Breast epithelium (tissue), 4 donors: ENCODE measurements at regions not wholly inside any gene's neighbourhood (a gene's known extent, or its start where the extent isn't known, plus 50 kb on each side); places are given as distances from the start of the nearest gene placed in this dataset.

Experiments
- DNase-seq, 2 donors: peaks; one replicate each; pipeline ENCODE4 v3.0.0-alpha.2; 2019; ENCODE audit warnings: low spot score in 2 of 2
- H3K27ac ChIP-seq, 2 donors: fragments of 200-600 bp; sonication (generic) in 1 of 2; one replicate each; pipeline ENCODE4 v1.5.1; 2016 to 2019; ENCODE audit warnings: mild to moderate bottlenecking in 1 of 2
- H3K27me3 ChIP-seq, 2 donors: fragments of 200-600 bp; sonication (generic) in 1 of 2; one replicate each; pipeline versions ENCODE4 v1.5.1 to v1.6.0; 2017 to 2019; ENCODE audit warnings: control low read depth in 1 of 2, mild to moderate bottlenecking in 1 of 2
- H3K36me3 ChIP-seq: fragments of 200-600 bp; one replicate; pipeline ENCODE4 v1.5.1; 2019
- H3K4me1 ChIP-seq, 2 donors: fragments of 200-600 bp; sonication (generic); one replicate each; pipeline ENCODE4 v1.5.1; 2016 to 2019; ENCODE audit warnings: control low read depth in 1 of 2
- H3K4me3 ChIP-seq, 3 donors: fragments of 200-600 bp; sonication (generic); 1 replicate in 2 of 3; 2 replicates in 1 of 3; pipeline ENCODE4 v1.5.1; 2016 to 2019; ENCODE audit warnings: mild to moderate bottlenecking in 3 of 3, moderate library complexity in 2 of 3
- H3K9me3 ChIP-seq, 2 donors: fragments of 200-600 bp; sonication (generic) in 1 of 2; one replicate each; pipeline ENCODE4 v1.5.1; 2016 to 2019; ENCODE audit warnings: control low read depth in 1 of 2
- POLR2A ChIP-seq: fragments of 450-650 bp; IDR thresholded peaks from one replicate; pipeline ENCODE4 v1.6.1; 2016; ENCODE audit warnings: antibody characterized with exemption, mild to moderate bottlenecking, moderate library complexity
- POLR2AphosphoS5 ChIP-seq, 3 donors: sonication (generic); formaldehyde crosslinking; IDR thresholded peaks; one replicate each; pipeline ENCODE4 v1.6.1; 2017; ENCODE audit warnings: antibody characterized with exemption in 3 of 3
- intact Hi-C: fragments of 100-400 bp; cut with DNase I; formaldehyde crosslinking; loops from one replicate; pipeline ENCODE4 v1.15.1; 2023; ENCODE audit warnings: low total_unique reads
- TF ChIP-seq, protein P1 (sequence below), 3 donors: fragments of 450-650 bp; IDR thresholded peaks; one replicate each; pipeline ENCODE4 v1.5.1; 2016 to 2017; ENCODE audit warnings: antibody characterized with exemption in 3 of 3, mild to moderate bottlenecking in 3 of 3, moderate library complexity in 3 of 3

- Histone ChIP-seq H3K27ac (no peak overlapping the region), H3K4me1 (no peaks in the 10 kb centered on the region), H3K36me3 (no peaks in the 10 kb centered on the region), H3K9me3 (peaks cover 0 to 6% of the 10 kb centered on the region in 2 donors), H3K27me3 (no peaks in the 10 kb centered on the region), H3K4me3 (no peak overlapping the region)
- TF ChIP-seq, protein P1, sequence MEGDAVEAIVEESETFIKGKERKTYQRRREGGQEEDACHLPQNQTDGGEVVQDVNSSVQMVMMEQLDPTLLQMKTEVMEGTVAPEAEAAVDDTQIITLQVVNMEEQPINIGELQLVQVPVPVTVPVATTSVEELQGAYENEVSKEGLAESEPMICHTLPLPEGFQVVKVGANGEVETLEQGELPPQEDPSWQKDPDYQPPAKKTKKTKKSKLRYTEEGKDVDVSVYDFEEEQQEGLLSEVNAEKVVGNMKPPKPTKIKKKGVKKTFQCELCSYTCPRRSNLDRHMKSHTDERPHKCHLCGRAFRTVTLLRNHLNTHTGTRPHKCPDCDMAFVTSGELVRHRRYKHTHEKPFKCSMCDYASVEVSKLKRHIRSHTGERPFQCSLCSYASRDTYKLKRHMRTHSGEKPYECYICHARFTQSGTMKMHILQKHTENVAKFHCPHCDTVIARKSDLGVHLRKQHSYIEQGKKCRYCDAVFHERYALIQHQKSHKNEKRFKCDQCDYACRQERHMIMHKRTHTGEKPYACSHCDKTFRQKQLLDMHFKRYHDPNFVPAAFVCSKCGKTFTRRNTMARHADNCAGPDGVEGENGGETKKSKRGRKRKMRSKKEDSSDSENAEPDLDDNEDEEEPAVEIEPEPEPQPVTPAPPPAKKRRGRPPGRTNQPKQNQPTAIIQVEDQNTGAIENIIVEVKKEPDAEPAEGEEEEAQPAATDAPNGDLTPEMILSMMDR (IDR thresholded peaks at IDR 0.05), result no peak
- TF ChIP-seq POLR2AphosphoS5 (IDR thresholded peaks at IDR 0.05) (no peak), POLR2A (no peak)
- intact Hi-C loops, result no loop called here
- no peak for DNase-seq
Measured at GRCh38 chr1:87916965-87917364, 588.3 kb downstream of the LMO4 start.

- no peak overlapping the region for H3K27ac ChIP-seq
- no peak for TF ChIP-seq POLR2AphosphoS5 (IDR thresholded peaks at IDR 0.05)
- TF ChIP-seq, protein P1 (IDR thresholded peaks at IDR 0.05), result no peak
- TF ChIP-seq POLR2A, result no peak
- intact Hi-C loops, result no loop called here
- peaks cover 0 to 6% of the 10 kb centered on the region in 2 donors for H3K9me3 ChIP-seq
- H3K4me3 ChIP-seq, result no peak overlapping the region
- H3K36me3 ChIP-seq, result no peaks in the 10 kb centered on the region
- no peaks in the 10 kb centered on the region for H3K4me1 ChIP-seq
- no peaks in the 10 kb centered on the region for H3K27me3 ChIP-seq
- DNase-seq, result no peak
Measured at GRCh38 chr1:87918398-87918797, 589.7 kb downstream of the LMO4 start.

DNA sequence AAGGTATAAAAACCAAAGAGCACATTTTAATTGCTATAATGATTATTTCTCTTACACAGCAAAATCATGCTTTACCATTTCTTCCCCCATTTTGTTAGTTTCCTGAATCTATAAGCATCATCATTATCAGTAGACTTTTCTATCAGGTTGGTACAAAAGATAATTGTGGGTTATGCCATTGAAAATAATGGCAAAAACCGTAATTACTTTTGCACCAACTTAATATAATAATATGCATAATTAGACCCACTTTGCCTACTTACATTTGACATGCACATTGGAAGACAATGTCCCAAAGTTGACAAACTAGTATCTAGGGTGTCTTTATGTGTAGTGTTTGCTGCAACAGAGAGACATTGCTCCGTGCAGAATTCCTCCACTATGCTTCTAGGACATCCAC lies 594.2 kb downstream of the LMO4 start:
- no peak overlapping the region for H3K4me3 ChIP-seq
- no peak for DNase-seq
- H3K27ac ChIP-seq, result no peak overlapping the region
- intact Hi-C loops, result no loop called here
- no peaks in the 10 kb centered on the region for H3K27me3 ChIP-seq
- no peaks in the 10 kb centered on the region for H3K36me3 ChIP-seq
- no peak for TF ChIP-seq POLR2AphosphoS5 (IDR thresholded peaks at IDR 0.05)
- TF ChIP-seq, protein P1 (IDR thresholded peaks at IDR 0.05), result no peak
- no peak for TF ChIP-seq POLR2A
- H3K9me3 ChIP-seq, result no peaks in the 10 kb centered on the region
- H3K4me1 ChIP-seq, result no peaks in the 10 kb centered on the region

GRCh38 chr1:87926131-87926830 lies 597.6 kb downstream of the LMO4 start:
- no peak overlapping the region for H3K4me3 ChIP-seq
- intact Hi-C loops, result no loop called here
- H3K4me1 ChIP-seq, result no peaks in the 10 kb centered on the region
- no peaks in the 10 kb centered on the region for H3K36me3 ChIP-seq
- DNase-seq, result no peak
- peaks cover 0 to 8% of the 10 kb centered on the region in 2 donors for H3K9me3 ChIP-seq
- no peaks in the 10 kb centered on the region for H3K27me3 ChIP-seq
- H3K27ac ChIP-seq, result no peak overlapping the region
- TF ChIP-seq POLR2AphosphoS5 (IDR thresholded peaks at IDR 0.05) (no peak), POLR2A (no peak)
- TF ChIP-seq, protein P1 (IDR thresholded peaks at IDR 0.05), result no peak

DNA sequence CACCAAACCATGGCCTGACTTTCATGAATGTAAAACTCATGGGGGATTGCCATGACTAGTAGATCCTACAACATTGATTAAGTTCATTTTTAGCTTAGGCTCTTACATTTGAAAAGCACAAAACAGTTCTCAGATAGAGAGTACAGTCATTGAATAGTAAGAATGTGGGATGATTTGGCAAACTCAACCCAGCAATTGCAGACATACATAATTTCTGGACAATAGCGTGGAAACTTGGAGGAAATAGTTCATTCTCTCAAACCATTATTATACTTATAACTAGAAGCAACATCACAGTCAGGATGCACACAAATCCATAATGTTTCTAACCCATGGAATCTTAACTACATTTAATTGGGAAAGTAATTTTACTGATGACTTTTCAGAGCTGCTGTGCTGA lies 598.2 kb downstream of the LMO4 start:
- TF ChIP-seq POLR2A, result no peak
- TF ChIP-seq POLR2AphosphoS5 (IDR thresholded peaks at IDR 0.05), result no peak
- TF ChIP-seq, protein P1 (IDR thresholded peaks at IDR 0.05), result no peak
- H3K27me3 ChIP-seq, result no peaks in the 10 kb centered on the region
- peaks cover 0 to 8% of the 10 kb centered on the region in 2 donors for H3K9me3 ChIP-seq
- no peak for DNase-seq
- intact Hi-C loops, result no loop called here
- H3K27ac ChIP-seq, result no peak overlapping the region
- no peaks in the 10 kb centered on the region for H3K36me3 ChIP-seq
- no peak overlapping the region for H3K4me3 ChIP-seq
- no peaks in the 10 kb centered on the region for H3K4me1 ChIP-seq
